ENCODE measurements at regions not wholly inside any gene's neighbourhood (a gene's known extent, or its start where the extent isn't known, plus 50 kb on each side); places are given as distances from the start of the nearest gene placed in this dataset.

DNA sequence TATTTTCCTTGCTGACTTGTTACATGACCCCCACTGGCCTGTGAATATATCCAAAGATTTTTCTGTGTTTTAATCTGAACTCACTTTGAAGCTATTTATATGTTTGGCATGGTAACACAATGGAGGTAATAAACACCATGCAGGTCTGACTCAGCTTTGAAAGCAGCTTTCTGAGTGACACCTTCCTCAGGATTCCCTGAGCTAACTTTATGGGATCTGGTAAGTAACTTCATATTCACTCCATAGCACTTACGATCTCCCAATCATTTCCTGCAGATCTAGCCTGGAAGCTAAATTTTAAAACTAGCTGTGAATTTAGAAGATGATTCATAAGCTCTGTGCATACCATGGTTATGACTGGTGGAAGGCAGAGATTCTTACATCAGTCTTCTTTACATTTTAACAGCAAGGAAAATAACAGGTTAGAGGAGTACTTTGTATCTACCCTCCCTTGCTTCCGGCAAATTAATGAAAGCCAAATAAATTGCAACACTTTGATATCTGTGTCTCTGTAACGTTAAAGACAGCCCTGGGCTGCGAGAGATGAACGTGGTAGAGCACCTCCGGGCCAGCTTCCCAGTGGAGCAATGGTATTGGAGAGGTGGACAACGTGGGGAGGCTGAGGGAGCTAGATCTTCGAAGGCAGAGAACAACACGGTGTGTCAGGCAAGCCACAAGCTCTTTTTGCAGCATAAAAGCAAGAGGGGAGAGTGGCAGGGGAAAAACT lies 170.2 kb upstream of the KLF14 start:
- TF ChIP-seq, protein P1, sequence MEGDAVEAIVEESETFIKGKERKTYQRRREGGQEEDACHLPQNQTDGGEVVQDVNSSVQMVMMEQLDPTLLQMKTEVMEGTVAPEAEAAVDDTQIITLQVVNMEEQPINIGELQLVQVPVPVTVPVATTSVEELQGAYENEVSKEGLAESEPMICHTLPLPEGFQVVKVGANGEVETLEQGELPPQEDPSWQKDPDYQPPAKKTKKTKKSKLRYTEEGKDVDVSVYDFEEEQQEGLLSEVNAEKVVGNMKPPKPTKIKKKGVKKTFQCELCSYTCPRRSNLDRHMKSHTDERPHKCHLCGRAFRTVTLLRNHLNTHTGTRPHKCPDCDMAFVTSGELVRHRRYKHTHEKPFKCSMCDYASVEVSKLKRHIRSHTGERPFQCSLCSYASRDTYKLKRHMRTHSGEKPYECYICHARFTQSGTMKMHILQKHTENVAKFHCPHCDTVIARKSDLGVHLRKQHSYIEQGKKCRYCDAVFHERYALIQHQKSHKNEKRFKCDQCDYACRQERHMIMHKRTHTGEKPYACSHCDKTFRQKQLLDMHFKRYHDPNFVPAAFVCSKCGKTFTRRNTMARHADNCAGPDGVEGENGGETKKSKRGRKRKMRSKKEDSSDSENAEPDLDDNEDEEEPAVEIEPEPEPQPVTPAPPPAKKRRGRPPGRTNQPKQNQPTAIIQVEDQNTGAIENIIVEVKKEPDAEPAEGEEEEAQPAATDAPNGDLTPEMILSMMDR (IDR thresholded peaks at IDR 0.05): no peak
- TF ChIP-seq POLR2A (IDR thresholded peaks at IDR 0.05): no peak
